GM19467 (cell line): ENCODE measurements at regions not wholly inside any gene's neighbourhood (a gene's known extent, or its start where the extent isn't known, plus 50 kb on each side); places are given as distances from the start of the nearest gene placed in this dataset.

Source experiments
- ATAC-seq: cut with Tn5 transposase; IDR thresholded peaks from one replicate; pipeline ENCODE4 v1.9.1; 2021; ENCODE audit warnings: mild to moderate bottlenecking, moderate library complexity; ENCODE audit not compliant: unreplicated experiment

DNA sequence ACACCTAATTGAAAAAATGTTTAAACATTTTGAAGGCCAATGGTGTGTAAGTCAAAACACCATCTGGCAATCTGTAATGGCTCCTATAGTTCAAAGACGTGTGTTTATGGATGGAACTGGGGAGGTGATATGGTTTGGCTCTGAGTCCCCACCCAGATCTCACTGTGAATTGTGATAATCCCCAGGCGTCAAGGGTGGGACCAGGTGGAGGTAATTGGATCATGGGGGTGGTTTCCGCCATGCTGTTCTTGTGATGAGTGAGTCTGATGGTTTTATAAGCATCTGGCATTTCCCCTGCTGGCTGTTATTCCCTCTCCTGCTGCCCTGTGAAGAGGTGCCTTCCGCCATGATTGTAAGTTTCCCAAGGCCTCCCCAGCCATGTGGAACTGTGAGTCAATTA, 52.2 kb downstream of the ADRA2C start:
- ATAC-seq: no peak

DNA sequence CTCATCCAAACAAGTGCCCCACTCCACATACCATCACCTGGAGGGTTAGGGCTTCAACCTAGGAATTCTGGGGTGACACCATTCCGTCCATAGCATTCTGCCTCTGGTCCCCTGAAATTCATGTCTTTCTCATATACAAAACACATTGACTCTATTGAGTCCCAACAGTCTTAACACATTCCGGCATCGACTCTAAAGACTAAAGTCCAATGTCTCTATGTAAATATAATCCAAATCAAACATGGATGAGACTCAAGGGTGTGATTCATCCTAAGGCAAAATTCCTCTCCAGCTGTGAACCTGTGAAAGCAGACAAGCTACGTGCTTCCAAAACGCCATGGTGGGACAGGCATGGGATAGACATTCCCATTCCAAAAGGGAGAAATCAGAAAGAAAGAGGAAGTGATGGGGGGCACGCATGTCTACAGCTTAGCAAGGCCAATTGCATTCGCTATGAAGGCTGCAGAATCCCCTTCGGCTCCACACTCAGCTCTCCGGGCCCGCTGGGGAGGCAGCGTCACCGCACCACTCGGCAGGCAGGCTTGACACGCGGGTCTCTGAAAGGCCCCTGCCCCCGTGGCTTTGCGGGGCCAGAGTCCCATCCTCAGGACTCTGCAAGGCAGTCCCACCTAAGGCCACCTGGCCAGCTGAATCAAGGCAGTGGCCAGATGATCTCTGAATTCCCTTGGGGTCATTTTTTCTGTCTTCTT, 53.2 kb downstream of the ADRA2C start:
- ATAC-seq: no peak

GRCh38 chr4:3820016-3820805, 54.0 kb downstream of the ADRA2C start:
- ATAC-seq: no peak

GRCh38 chr4:3820806-3821579, 54.8 kb downstream of the ADRA2C start:
- no peak for ATAC-seq

- ATAC-seq: no peak
These were observed 55.5 kb downstream of the ADRA2C start for GRCh38 chr4:3821580-3822229.

GRCh38 chr4:3822230-3822947, 56.2 kb downstream of the ADRA2C start:
- no peak for ATAC-seq

GRCh38 chr4:3823496-3824341, 57.5 kb downstream of the ADRA2C start:
- no peak for ATAC-seq

- ATAC-seq: no peak
These were observed 58.5 kb downstream of the ADRA2C start for GRCh38 chr4:3824521-3825270.

GRCh38 chr4:3825530-3825929, 59.3 kb downstream of the ADRA2C start:
- ATAC-seq: no peak

- ATAC-seq: no peak
These were observed 60.3 kb downstream of the ADRA2C start for GRCh38 chr4:3826247-3827172.

DNA sequence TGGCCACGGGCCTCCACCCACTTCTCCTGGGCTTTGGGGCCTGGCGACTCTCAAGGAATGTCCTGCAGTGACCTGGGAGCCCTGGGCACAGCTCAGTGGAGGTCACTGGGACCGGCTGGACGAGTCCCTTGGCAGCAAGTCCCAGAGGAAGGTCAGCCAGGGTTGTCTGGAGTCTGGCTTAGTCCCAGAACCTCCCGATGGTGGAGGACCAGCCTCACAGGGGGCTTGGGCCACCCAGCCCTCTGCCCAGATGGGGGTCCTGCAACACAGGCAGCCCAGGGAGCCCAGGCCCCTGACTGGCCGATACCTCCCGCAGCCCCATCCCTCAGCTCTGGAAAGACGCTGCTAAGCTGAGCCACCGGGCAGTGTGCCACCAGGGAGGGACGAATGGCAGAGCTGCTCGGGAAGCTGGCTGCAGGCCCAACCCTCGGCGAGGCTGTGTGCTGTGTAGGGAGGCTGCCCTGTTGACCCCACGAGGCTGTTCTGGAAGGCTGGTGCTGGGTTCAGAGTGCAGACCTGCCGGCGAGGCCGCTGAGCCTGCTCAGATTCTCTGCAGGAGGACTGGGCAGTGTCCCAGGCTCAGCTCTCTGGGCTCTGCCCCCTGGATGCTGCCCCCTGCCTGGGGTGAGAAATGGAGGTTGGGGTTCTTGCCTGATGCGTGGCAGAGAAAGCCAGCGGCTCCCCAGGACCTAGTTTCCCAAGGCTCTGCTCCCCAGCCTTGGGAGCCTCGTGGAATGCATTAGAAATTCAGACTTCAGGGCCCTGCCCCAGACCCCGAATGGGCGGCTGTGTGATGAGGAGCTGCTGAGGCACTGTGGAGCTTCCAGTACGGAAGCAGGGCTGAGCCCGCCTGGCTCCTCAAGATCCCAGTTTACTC, 61.7 kb downstream of the ADRA2C start:
- ATAC-seq: no peak

GRCh38 chr4:3828546-3828945, 62.4 kb downstream of the ADRA2C start:
- no peak for ATAC-seq

DNA sequence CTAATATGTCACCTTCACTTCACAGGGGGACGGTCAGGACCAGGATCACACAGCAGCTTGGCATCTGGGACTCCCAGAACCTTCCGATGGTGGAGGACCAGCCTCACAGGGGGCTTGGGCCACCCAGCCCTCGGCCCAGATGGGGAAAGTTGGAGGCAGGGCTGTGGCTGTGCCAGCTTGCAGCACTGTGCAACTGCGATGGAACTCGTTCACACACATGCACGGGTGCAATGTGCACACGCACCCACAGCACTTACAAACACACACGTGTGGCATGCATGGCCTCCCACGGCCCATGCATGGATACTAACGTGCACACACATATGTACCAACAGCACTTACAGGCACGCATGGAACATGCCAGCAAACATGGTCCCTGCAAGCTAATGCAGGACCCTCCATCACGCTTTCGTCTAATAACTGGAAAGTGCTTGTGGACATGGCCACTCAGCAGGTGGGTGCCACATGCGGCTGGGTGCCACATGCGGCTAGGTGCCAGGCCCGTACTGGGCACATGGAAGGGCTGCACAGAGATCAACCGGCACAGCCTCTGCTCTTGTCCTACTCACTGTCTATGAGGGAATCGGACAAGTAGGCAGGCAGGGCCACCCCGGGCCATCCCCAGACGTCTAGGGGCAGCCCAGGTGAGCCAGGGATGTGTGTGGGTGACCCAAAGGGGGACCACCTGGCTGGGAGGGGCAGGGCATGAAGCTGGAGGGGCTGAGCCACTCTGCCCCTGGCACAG, 63.2 kb downstream of the ADRA2C start:
- no peak for ATAC-seq

GRCh38 chr4:3829956-3830773, 64.0 kb downstream of the ADRA2C start:
- no peak for ATAC-seq

GRCh38 chr4:3830774-3831528, 64.8 kb downstream of the ADRA2C start:
- no peak for ATAC-seq
